ENCODE measurements at regions not wholly inside any gene's neighbourhood (a gene's known extent, or its start where the extent isn't known, plus 50 kb on each side); places are given as distances from the start of the nearest gene placed in this dataset.
"Not testable (repeated sequence)": the region's sequence is repeated elsewhere in the genome, so short reads cannot be mapped to it uniquely, and the experiment has no call there.

DNA sequence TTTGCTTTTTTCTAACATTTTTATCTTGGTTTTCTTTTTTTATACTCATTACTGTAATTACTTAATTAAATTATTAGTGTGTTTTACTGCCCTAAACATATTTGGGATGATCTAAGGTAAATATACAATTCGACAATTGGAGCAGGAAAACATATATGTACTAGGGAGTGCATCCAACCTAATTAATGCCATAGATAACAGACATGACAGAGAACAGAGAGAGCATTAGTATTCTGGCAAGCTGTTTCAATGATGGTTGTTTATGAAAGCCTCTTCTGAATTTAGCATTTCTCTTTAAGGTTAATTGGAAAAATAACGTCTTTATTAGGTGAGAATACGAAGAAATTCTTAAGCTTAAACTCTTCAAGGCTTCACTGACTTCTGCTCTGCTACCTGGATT, 300.1 kb upstream of the PRR16 start:
- no peak for DNase-seq (ENCODE audit: low read depth)
- TF ChIP-seq, protein P1, sequence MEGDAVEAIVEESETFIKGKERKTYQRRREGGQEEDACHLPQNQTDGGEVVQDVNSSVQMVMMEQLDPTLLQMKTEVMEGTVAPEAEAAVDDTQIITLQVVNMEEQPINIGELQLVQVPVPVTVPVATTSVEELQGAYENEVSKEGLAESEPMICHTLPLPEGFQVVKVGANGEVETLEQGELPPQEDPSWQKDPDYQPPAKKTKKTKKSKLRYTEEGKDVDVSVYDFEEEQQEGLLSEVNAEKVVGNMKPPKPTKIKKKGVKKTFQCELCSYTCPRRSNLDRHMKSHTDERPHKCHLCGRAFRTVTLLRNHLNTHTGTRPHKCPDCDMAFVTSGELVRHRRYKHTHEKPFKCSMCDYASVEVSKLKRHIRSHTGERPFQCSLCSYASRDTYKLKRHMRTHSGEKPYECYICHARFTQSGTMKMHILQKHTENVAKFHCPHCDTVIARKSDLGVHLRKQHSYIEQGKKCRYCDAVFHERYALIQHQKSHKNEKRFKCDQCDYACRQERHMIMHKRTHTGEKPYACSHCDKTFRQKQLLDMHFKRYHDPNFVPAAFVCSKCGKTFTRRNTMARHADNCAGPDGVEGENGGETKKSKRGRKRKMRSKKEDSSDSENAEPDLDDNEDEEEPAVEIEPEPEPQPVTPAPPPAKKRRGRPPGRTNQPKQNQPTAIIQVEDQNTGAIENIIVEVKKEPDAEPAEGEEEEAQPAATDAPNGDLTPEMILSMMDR (conservative IDR thresholded peaks at IDR 0.05; ENCODE audit: low read length) = no peak
- no peak overlapping the region for H3K4me3 ChIP-seq (ENCODE audit: low read length)

DNA sequence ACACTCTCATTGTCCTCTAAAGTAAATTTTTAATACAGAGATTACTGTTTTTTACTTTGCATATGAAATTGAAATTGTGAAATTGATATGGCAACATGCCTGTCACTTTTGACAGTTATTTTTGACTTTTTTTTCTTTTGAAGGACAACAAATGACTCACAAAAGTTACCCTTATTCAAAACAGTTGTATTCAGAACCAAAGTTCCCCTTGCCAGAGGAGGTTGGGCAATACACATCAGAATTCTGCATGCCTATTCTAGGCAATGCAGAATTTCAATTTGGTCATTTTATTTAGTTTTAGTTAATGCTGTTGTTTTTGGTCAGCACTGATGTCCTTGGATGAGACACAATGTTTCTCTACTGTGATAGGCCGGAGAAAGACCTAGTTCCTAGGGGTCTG, 299.1 kb upstream of the PRR16 start:
- TF ChIP-seq, protein P1 (conservative IDR thresholded peaks at IDR 0.05; ENCODE audit: low read length) = no peak
- no peak for DNase-seq (ENCODE audit: low read depth)
- H3K4me3 ChIP-seq (ENCODE audit: low read length) = no peak overlapping the region

DNA sequence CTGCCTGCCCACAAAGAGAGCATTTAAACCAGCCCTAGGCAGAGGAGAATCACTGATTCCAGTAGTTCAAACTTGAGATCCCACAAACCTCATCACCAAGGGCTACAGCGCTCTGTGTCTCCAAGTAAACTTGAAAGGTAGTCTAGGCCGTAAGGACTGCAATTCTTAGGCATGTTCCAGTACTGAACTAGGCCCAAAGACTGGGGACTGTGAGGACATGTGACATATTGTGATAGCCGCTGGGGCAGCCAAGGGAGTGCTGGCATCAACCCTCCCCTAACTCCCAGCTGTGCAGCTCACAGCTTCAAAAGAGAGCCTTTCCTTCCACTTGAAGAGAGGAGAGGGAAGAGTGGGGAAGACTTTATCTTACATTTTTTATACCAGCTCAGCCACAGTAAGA, 291.0 kb upstream of the PRR16 start:
- TF ChIP-seq, protein P1 (conservative IDR thresholded peaks at IDR 0.05; ENCODE audit: low read length) = no peak
- no peak overlapping the region for H3K4me3 ChIP-seq (ENCODE audit: low read length)
- DNase-seq (ENCODE audit: low read depth) = no peak

DNA sequence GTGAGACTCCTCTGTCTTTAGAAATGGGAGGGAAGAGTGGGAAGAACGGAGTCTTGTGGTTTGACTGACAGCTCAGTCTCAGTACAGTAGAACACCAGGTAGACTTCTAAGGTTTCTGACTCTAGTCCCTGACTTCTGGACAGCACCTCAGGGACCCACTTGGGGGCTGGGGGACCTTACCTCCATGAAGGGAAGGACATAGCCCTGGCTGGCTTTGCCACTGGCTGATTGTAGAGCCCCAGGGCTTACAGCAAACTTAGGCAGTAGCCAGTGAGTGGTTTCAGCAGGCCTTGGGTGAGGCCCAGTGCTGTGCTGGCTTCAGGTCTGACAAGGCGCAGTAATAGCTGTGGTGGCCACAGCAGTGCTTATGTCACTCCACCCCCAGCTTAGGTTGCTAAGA, 290.0 kb upstream of the PRR16 start:
- TF ChIP-seq, protein P1 (conservative IDR thresholded peaks at IDR 0.05; ENCODE audit: low read length) = no peak
- H3K4me3 ChIP-seq (ENCODE audit: low read length) = no peak overlapping the region
- DNase-seq (ENCODE audit: low read depth) = no peak

DNA sequence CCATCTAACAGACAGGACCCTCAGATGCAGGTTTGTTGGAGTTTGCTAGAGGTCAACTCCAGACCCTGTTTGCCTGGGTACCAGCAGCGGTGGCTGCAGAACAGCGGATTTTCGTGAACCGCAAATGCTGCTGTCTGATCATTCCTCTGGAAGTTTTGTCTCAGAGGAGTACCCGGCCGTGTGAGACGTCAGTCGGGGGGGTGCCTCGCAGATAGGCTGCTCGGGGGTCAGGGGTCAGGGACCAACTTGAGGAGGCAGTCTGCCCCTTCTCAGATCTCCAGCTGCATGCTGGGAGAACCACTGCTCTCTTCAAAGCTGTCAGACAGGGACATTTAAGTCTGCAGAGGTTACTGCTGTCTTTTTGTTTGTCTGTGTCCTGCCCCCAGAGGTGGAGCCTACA, 282.9 kb upstream of the PRR16 start:
- not testable (repeated sequence) for H3K4me3 ChIP-seq (ENCODE audit: low read length); DNase-seq (ENCODE audit: low read depth)

DNA sequence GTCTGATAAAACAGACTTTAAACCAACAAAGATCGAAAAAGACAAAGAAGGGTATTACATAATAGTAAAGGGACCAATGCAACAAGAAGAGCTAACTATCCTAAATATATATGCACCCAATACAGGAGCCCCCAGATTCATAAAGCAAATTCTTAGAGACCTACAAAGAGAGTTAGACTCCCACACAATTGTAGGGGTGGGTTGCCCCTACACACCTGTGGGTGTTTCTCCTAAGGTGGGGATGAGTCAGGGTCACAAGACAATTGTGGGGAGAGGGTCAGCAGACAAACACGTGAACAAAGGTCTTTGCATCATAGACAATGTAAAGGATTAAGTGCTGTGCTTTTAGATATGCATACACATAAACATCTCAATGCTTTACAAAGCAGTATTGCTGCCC, 269.4 kb upstream of the PRR16 start:
- DNase-seq (ENCODE audit: low read depth); H3K4me3 ChIP-seq (ENCODE audit: low read length): not testable (repeated sequence)

DNA sequence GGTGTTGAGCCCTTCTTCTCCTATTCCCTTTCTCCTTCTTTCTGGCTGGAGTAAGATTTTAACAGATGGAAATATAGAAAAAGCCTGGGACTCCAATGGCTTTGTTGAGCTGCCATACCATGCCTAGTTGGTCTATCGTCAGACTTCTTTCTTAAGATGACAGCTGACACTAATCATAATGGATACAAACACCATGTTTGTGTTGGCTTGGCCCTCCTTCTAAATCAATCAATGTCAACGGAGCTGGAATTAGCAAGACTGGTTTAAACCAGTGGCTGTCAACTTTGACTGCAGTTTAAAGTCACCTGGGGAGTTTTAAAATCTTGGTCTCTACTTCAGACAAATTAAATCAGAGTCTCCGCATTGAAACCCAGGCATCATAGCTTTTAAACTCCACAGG, 264.5 kb upstream of the PRR16 start:
- no peak for DNase-seq (ENCODE audit: low read depth)

DNA sequence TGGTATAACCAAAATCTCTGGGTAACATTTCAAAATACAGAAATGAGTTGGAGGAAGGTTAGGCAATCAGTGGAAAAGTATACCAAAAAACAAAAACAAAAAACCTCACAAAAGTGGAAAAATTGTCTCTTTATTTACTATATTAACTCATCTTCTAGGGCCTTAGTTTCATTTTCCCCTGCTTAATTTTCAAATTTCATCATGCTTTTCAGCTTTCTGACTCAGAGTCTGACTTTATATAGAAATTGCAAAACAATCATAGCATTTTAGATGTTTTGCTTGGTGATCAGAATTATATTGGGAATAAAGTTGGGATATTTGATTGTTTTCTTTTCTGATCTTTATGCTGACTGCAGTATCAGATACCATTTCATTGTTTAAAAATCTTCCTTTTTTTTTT, 257.0 kb upstream of the PRR16 start:
- no peak overlapping the region for H3K4me3 ChIP-seq (ENCODE audit: low read length)
- TF ChIP-seq, protein P1 (conservative IDR thresholded peaks at IDR 0.05; ENCODE audit: low read length) = no peak
- peak; percentile 37 for DNase-seq (ENCODE audit: low read depth)

More for the DNA sequence above, 264.5 kb upstream of the PRR16 start:
- no peak overlapping the region for H3K4me3 ChIP-seq (ENCODE audit: low read length)
- TF ChIP-seq, protein P1 (conservative IDR thresholded peaks at IDR 0.05; ENCODE audit: low read length) = no peak

Measured in AG10803 (cell line).